Lower leg skin (tissue), 4 donors: ENCODE measurements at regions not wholly inside any gene's neighbourhood (a gene's known extent, or its start where the extent isn't known, plus 50 kb on each side); places are given as distances from the start of the nearest gene placed in this dataset.

Experiments used
- DNase-seq, 2 donors: peaks; one replicate each; pipeline ENCODE4 v3.0.0-alpha.2; 2019; ENCODE audit warnings: low spot score in 2 of 2
- H3K4me3 ChIP-seq: fragments of 200-600 bp; sonication (generic); 2 replicates; pipeline ENCODE4 v1.5.1; 2017; ENCODE audit warnings: mild to moderate bottlenecking, low read depth; ENCODE audit not compliant: poor library complexity, severe bottlenecking
- CTCF ChIP-seq, 3 donors: fragments of 450-650 bp; IDR thresholded peaks; one replicate each; pipeline ENCODE4 v1.5.1; 2016; ENCODE audit warnings: antibody characterized with exemption in 3 of 3, mild to moderate bottlenecking in 3 of 3, moderate library complexity in 2 of 3
- POLR2A ChIP-seq, 2 donors: fragments of 450-650 bp; IDR thresholded peaks; one replicate each; pipeline ENCODE4 v1.6.1; 2016 to 2017; ENCODE audit warnings: antibody characterized with exemption in 2 of 2, mild to moderate bottlenecking in 1 of 2, moderate library complexity in 1 of 2
- WGBS, 2 donors: methylation state at CpG; one replicate each; pipeline ENCODE4 v1.1.5; 2018; 5-methylcytosine and 5-hydroxymethylcytosine counted together
- intact Hi-C: fragments of 100-400 bp; cut with DNase I; formaldehyde crosslinking; loops from one replicate; pipeline ENCODE4 v1.15.0; 2023; ENCODE audit warnings: low total_unique reads

DNA sequence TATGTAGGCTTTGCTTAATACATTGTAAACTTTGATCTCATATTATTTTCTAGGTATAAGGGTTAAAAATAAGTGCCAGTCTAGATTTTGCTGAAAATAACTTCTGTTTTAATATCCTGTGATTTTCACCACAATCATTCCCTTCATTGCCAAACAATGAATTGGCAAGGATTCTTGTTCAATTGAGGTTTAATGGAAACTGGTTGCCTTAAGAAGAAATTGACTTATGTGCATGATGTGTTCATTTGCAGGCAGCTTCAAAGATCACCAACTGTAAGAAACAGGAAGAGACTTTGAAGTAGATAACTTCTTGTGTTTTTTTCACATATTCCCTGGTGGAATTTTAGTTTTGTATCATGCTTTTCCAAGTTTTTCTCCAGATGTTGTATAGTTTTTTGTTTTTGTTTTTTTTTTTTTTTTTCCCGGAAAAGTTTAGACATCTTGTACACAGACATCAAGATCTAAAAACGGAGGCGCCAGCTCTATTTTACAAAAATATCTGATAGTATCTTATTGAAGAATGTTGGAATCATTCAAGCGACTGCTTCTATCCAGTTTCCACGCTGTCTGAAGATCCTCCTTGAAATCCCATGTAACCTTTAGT is 108.3 kb downstream of the POSTN start:
- TF ChIP-seq CTCF (IDR thresholded peaks at IDR 0.05), result no peak
- no peak for TF ChIP-seq POLR2A (IDR thresholded peaks at IDR 0.05)
- WGBS, 2 donors, result 59 to 67% methylated on average over 5 of the region's 5 CpGs
- intact Hi-C loops, result no loop called here
- no peak for DNase-seq
- H3K4me3 ChIP-seq, result no peak overlapping the region

DNA sequence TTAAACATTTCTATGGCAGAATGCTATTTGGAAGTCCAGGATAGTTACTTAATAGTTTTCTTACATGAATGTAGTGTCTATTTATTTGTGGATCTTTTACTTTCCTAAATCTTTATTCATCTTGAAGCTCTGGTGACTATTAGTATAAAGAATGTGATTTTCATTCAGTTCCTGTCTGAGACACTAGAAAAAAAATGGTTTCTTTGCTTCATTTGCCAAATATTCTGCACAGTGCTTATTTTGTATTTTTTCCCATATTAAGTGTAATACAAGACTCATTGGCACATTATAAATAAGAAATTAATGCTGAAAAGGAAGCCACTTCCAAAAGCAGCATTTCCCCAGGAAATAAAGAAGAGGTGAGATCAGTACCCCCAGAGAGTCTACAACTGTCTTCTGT is 109.8 kb downstream of the POSTN start:
- DNase-seq, result no peak
- TF ChIP-seq CTCF (IDR thresholded peaks at IDR 0.05) (no peak), POLR2A (IDR thresholded peaks at IDR 0.05) (no peak)
- intact Hi-C loops, result no loop called here
- H3K4me3 ChIP-seq, result no peak overlapping the region

DNA sequence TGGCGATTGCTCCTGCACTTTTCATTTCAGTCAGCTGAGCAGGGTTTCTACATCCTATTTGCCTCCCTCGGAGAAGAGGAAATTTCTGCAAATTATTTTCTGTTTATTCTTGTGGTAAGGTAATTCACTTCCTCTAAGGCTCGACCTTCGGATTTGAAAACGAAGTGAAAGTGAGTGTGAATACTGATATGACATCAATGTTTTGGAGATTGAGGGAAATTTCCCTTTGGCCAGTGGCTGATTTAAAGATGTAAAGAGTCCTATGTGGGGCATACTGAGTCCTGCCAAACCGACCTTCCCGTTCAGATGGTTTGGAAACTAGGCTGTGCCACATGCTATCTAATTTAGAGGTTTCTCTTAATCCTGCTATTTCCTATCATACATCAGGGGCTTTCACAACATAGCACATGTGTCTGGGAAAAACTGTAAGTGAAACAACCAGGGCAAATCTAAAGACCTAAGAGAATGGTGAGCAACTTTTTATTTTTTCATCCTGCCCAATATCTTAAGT is 112.3 kb downstream of the POSTN start:
- intact Hi-C loops, result no loop called here
- no peak overlapping the region for H3K4me3 ChIP-seq
- no peak for DNase-seq
- WGBS, 2 donors, result 55 to 66% methylated on average over 7 of the region's 7 CpGs
- TF ChIP-seq CTCF (IDR thresholded peaks at IDR 0.05) (no peak), POLR2A (IDR thresholded peaks at IDR 0.05) (no peak)

DNA sequence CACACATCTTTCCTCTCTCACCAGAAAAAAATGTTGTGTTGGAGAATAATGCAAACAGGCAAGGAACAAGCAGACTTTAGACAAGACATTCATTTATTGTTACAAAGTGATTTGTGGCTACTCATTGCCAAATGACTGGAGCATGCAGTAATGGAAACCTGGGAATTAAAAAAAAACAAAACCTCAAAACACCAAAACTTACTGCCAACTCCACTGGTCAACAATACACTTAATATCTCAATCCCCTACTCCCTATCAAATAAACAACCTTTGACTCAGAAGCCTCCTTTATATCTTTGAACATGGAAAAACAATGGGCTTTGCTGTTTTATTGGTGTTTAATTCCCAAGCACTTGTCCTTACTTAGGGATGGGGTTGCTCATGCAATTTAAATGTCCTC is 112.8 kb downstream of the POSTN start:
- no peak for TF ChIP-seq CTCF (IDR thresholded peaks at IDR 0.05)
- no peak for TF ChIP-seq POLR2A (IDR thresholded peaks at IDR 0.05)
- intact Hi-C loops, result no loop called here
- no peak for DNase-seq
- no peak overlapping the region for H3K4me3 ChIP-seq

GRCh38 chr13:37484056-37484455 is 114.5 kb downstream of the POSTN start:
- DNase-seq, result no peak
- H3K4me3 ChIP-seq, result no peak overlapping the region
- intact Hi-C loops, result no loop called here
- TF ChIP-seq POLR2A (IDR thresholded peaks at IDR 0.05) (no peak), CTCF (IDR thresholded peaks at IDR 0.05) (no peak)
- 47 to 54% methylated on average over 2 of the region's 2 CpGs for WGBS, 2 donors

DNA sequence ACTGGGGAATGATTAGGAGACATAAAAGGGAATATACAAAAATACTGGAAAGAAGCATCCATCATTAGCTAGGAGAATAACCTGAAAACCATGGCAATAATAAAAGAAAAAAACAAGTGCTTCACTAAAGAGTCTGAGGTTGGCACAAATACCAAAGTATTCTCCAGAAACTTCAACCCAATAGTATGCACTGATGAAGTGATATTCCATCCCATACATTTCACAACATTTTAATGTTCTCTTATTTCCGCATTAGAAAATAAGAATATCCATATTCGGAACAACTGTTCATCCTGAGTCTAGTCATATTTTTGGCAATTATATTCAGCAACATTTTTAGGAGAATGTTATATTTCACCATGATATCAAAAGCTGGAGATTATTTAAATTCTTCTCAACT is 116.2 kb downstream of the POSTN start:
- DNase-seq, result no peak
- no peak for TF ChIP-seq CTCF (IDR thresholded peaks at IDR 0.05)
- no peak for TF ChIP-seq POLR2A (IDR thresholded peaks at IDR 0.05)
- intact Hi-C loops, result no loop called here
- no peak overlapping the region for H3K4me3 ChIP-seq
- WGBS, 2 donors, result 95 to 96% methylated on average over 2 of the region's 2 CpGs
